Right lobe of liver (tissue), 6 donors: ENCODE measurements at regions not wholly inside any gene's neighbourhood (a gene's known extent, or its start where the extent isn't known, plus 50 kb on each side); places are given as distances from the start of the nearest gene placed in this dataset.
"Not testable (repeated sequence)": the region's sequence is repeated elsewhere in the genome, so short reads cannot be mapped to it uniquely, and the experiment has no call there.

Source experiments
- ATAC-seq, 4 donors: fragments of 200-7000 bp; cut with Tn5 transposase; one replicate each; pipeline ENCODE4 v1.9.1; 2020; ENCODE audit warnings: mild to moderate bottlenecking in 4 of 4, moderate library complexity in 4 of 4
- DNase-seq, 3 donors: peaks; one replicate each; pipeline ENCODE4 v3.0.0-alpha.2; 2020
- H3K27ac ChIP-seq, 3 donors: fragments of 200-600 bp; one replicate each; pipeline ENCODE4 v1.8.0; 2022
- H3K27me3 ChIP-seq, 2 donors: fragments of 200-600 bp; one replicate each; pipeline ENCODE4 v1.8.0; 2022
- H3K36me3 ChIP-seq, 4 donors: fragments of 200-600 bp; sonication (generic) in 1 of 4; one replicate each; pipeline versions ENCODE4 v1.5.1 to v1.8.0; 2017 to 2022; ENCODE audit warnings: control low read depth in 1 of 4
- H3K4me1 ChIP-seq, 4 donors: fragments of 200-600 bp; sonication (generic) in 1 of 4; one replicate each; pipeline versions ENCODE4 v1.5.1 to v1.8.0; 2017 to 2022; ENCODE audit warnings: control low read depth in 1 of 4
- H3K4me3 ChIP-seq, 3 donors: fragments of 200-600 bp; one replicate each; pipeline ENCODE4 v1.8.0; 2022
- H3K9me3 ChIP-seq, 4 donors: fragments of 200-600 bp; sonication (generic) in 1 of 4; one replicate each; pipeline versions ENCODE4 v1.5.1 to v1.8.0; 2017 to 2022; ENCODE audit warnings: control low read depth in 1 of 4
- CTCF ChIP-seq, 4 donors: fragments of 200-600 bp in 3 of 4; fragments of 450-650 bp in 1 of 4; IDR thresholded peaks; one replicate each; pipeline versions ENCODE4 v1.5.1 to v1.8.0; 2016 to 2022; ENCODE audit warnings: antibody characterized with exemption in 4 of 4, mild to moderate bottlenecking in 2 of 4
- POLR2A ChIP-seq: fragments of 450-650 bp; IDR thresholded peaks from one replicate; pipeline ENCODE4 v1.6.1; 2017; ENCODE audit warnings: antibody characterized with exemption, mild to moderate bottlenecking
- WGBS: methylation state at CpG from one replicate; pipeline ENCODE4 v1.1.6; 2018; ENCODE audit warnings: low coverage, low lambda C conversion rate; ENCODE audit not compliant: insufficient coverage; ENCODE audit errors: missing lambda C conversion rate; 5-methylcytosine and 5-hydroxymethylcytosine counted together
- intact Hi-C, 2 donors: fragments of 100-400 bp; cut with DNase I; formaldehyde crosslinking; loops; one replicate each; pipeline versions ENCODE4 v1.11.2 to v1.14.1; 2022
- donor health status: DM: no; HTN: yes; CAD: no.
- donor health status: DM: no; HTN: no; CAD: no.
- donor health status: DM: no; HTN: no; CAD: no.
- donor health status: DM: no; HTN: yes; CAD: no.
- donor health status: DM: no; HTN: yes; CAD: no.

DNA sequence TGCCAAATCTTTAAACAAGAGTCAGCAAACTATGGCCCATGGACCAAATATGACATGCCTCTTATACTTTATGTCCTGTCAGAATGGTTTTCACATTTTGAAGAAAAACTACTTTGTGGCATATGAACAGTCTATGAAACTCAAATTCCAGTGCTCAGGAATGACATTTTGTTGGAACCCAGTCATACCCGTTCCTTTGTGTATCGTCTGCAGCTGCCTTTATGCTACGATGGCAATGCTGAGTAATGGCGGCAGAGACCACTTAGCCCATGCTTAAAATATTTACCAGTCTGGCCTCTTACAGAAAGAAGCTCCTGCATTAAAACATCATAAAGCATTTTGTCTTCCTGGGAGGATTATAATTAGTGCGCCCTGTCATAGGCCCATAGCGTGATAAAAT, 140.5 kb upstream of the FHL2 start:
- TF ChIP-seq POLR2A (no peak), CTCF (IDR thresholded peaks at IDR 0.05) (no peak)
- DNase-seq (no peak), ATAC-seq (no peak)
- H3K36me3 ChIP-seq = no peaks in the 10 kb centered on the region
- H3K9me3 ChIP-seq = no peaks in the 10 kb centered on the region
- no peak overlapping the region for H3K27ac ChIP-seq
- no peaks in the 10 kb centered on the region for H3K27me3 ChIP-seq
- intact Hi-C loops = no loop called here
- no peaks in the 10 kb centered on the region for H3K4me1 ChIP-seq
- H3K4me3 ChIP-seq = no peak overlapping the region
- 65% methylated on average over 6 of the region's 6 CpGs for WGBS

DNA sequence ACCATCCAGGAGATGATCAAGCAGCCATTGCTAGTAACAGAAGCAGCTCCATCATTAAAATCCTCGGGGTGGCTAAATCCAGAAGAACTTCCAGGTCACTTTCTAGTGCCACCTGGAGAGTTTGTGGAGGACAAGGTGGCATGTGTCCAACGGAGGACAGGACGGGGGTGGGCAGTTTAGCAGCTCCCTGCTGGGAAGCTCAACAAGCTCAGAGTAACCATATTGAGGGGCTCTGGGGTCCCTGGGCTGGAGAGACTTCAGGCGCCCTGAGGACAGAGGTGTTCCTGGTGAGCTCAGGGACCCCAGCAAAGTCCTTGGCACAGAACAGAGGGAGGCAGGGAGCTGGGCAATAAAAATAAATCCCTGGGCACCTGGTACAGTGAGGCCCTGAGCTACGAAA, 140.0 kb upstream of the FHL2 start:
- WGBS = 71% methylated on average over 4 of the region's 5 CpGs
- DNase-seq (no peak), ATAC-seq (no peak)
- Histone ChIP-seq H3K4me1 (no peaks in the 10 kb centered on the region), H3K4me3 (no peak overlapping the region), H3K27me3 (no peaks in the 10 kb centered on the region), H3K9me3 (no peaks in the 10 kb centered on the region), H3K36me3 (no peaks in the 10 kb centered on the region), H3K27ac (no peak overlapping the region)
- TF ChIP-seq CTCF (IDR thresholded peaks at IDR 0.05) (no peak), POLR2A (no peak)
- intact Hi-C loops = no loop called here

DNA sequence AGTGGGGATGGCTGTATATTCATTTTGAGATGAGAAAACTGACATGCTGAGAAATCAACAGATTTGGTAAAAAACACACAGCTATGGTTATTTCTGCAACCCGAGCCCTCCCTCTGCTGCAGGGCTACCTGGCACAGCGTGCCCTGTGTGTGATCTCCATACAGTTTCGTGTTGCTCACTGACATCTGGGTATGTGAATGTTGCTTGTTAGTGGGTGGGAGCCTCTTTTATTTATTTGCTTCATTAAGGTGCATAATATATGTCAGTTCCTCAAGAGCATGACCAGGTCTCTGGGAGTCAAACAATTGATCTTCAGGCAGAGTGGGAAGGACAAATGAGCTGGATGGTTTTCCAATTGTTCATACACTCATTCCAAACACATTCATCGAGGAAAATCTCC, 139.1 kb upstream of the FHL2 start:
- Histone ChIP-seq H3K9me3 (no peaks in the 10 kb centered on the region), H3K4me3 (no peak overlapping the region), H3K4me1 (no peaks in the 10 kb centered on the region), H3K27me3 (no peaks in the 10 kb centered on the region), H3K36me3 (no peaks in the 10 kb centered on the region), H3K27ac (no peak overlapping the region)
- 38% methylated on average over 4 of the region's 4 CpGs for WGBS
- DNase-seq (no peak), ATAC-seq (no peak)
- intact Hi-C loops = no loop called here
- TF ChIP-seq CTCF (IDR thresholded peaks at IDR 0.05) (no peak), POLR2A (no peak)

- H3K36me3 ChIP-seq = no peaks in the 10 kb centered on the region
- H3K27ac ChIP-seq = no peak overlapping the region
- intact Hi-C loops = no loop called here
- H3K4me1 ChIP-seq = no peaks in the 10 kb centered on the region
- no peaks in the 10 kb centered on the region for H3K27me3 ChIP-seq
- ATAC-seq = no peak
- no peaks in the 10 kb centered on the region for H3K9me3 ChIP-seq
- WGBS = 66% methylated on average over 4 of the region's 7 CpGs
- no peak overlapping the region for H3K4me3 ChIP-seq
- TF ChIP-seq POLR2A (no peak), CTCF (IDR thresholded peaks at IDR 0.05) (no peak)
- no peak for DNase-seq
These were observed 138.6 kb upstream of the FHL2 start for GRCh38 chr2:105537466-105537865.

DNA sequence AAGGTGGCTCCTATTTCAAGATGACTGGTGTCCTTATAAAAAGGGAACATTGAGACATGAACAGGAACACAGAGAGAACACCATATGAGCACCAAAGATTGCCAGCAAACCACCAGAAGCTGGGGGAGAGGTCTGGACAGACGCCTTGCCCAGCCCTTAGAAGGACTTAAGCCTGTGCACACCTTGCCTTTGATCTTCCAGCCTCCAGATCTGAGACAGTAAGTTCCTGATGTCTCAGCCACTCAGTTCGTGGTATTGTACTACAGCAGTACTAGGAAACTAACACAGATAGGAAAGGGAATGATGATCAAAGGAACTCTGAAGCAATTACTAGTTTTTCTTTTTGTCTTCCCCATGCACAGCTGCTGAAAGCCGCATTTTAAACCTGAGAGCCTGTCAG, 137.3 kb upstream of the FHL2 start:
- Histone ChIP-seq H3K9me3 (no peaks in the 10 kb centered on the region), H3K27me3 (no peaks in the 10 kb centered on the region), H3K36me3 (no peaks in the 10 kb centered on the region), H3K4me1 (no peaks in the 10 kb centered on the region), H3K27ac (no peak overlapping the region), H3K4me3 (no peak overlapping the region)
- WGBS = 61% methylated on average over 3 of the region's 3 CpGs
- TF ChIP-seq CTCF (IDR thresholded peaks at IDR 0.05) = no peak
- TF ChIP-seq POLR2A = no peak
- intact Hi-C loops = no loop called here
- DNase-seq (no peak), ATAC-seq (no peak)

DNA sequence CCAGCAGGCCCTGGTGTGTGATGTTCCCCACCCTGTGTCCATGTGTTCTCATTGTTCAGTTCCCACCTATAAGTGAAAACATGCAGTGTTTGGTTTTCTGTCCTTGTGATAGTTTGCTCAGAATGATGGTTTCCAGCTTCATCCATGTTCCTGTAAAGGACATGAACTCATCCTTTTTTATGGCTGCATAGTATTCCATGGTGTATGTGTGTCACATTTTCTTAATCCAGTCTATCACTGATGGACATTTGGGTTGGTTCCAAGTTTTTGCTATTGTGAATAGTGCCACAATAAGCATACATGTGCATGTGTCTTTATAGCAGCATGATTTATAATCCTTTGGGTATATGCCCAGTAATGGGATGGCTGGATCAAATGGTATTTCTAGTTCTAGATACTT, 130.4 kb upstream of the FHL2 start:
- ATAC-seq, DNase-seq, H3K27me3 ChIP-seq, H3K36me3 ChIP-seq, H3K4me1 ChIP-seq, intact Hi-C loops, H3K9me3 ChIP-seq, H3K4me3 ChIP-seq, H3K27ac ChIP-seq: not testable (repeated sequence)
